ENCODE measurements at regions not wholly inside any gene's neighbourhood (a gene's known extent, or its start where the extent isn't known, plus 50 kb on each side); places are given as distances from the start of the nearest gene placed in this dataset.
"Not testable (repeated sequence)": the region's sequence is repeated elsewhere in the genome, so short reads cannot be mapped to it uniquely, and the experiment has no call there.

- TF ChIP-seq, protein P1, sequence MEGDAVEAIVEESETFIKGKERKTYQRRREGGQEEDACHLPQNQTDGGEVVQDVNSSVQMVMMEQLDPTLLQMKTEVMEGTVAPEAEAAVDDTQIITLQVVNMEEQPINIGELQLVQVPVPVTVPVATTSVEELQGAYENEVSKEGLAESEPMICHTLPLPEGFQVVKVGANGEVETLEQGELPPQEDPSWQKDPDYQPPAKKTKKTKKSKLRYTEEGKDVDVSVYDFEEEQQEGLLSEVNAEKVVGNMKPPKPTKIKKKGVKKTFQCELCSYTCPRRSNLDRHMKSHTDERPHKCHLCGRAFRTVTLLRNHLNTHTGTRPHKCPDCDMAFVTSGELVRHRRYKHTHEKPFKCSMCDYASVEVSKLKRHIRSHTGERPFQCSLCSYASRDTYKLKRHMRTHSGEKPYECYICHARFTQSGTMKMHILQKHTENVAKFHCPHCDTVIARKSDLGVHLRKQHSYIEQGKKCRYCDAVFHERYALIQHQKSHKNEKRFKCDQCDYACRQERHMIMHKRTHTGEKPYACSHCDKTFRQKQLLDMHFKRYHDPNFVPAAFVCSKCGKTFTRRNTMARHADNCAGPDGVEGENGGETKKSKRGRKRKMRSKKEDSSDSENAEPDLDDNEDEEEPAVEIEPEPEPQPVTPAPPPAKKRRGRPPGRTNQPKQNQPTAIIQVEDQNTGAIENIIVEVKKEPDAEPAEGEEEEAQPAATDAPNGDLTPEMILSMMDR (IDR thresholded peaks at IDR 0.05; ENCODE audit: insufficient read depth, low read length, poor library complexity, severe bottlenecking): not testable (repeated sequence)
- TF ChIP-seq EZH2phosphoT487 (conservative IDR thresholded peaks at IDR 0.05; ENCODE audit: low read length): not testable (repeated sequence)
These were observed 128.6 kb upstream of the LY86 start for GRCh38 chr6:6459963-6460362.
